GM21528 (cell line): ENCODE measurements at regions not wholly inside any gene's neighbourhood (a gene's known extent, or its start where the extent isn't known, plus 50 kb on each side); places are given as distances from the start of the nearest gene placed in this dataset.

Experiments
- ATAC-seq: cut with Tn5 transposase; IDR thresholded peaks from one replicate; pipeline ENCODE4 v1.9.1; 2021; ENCODE audit warnings: mild to moderate bottlenecking, moderate library complexity; ENCODE audit not compliant: unreplicated experiment, low FRiP score

DNA sequence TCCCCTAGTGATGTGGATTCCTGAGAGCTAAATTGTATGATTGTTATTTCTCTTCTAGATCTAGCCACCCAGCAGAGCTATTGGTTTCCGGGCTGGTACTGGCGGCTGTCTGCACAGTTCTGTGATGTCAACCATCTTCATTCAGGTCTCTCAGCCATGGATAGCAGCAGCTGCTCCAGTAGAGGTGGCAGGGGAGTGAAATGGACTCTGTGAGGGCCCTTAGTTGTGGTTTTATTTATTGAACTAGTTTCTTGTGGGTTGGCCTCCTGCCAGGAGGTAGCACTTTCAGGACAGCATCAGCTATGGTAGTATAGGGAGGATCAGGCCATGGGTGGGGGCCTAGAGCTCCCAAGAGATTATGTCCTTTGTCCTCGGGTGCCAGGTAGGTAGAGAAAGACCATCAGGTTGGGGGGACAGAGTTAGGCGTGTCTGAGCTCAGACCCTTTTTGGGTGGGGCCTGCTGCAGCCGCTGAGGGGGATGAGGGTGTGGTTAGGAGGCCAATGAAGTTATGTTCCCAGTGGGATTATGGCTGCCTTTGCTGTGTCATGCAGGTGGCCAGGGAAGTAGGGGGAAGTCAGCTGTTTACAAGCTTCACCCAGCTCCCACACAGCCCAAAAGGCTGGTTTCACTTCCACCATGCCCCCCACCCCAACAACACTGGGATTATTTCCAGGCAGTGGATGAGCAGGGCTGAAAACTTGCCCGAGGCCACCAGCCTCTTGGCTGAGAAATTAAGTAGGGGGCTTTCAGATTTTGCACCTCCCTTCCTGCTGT is 55.1 kb upstream of the RGS4 start:
- ATAC-seq: no peak

DNA sequence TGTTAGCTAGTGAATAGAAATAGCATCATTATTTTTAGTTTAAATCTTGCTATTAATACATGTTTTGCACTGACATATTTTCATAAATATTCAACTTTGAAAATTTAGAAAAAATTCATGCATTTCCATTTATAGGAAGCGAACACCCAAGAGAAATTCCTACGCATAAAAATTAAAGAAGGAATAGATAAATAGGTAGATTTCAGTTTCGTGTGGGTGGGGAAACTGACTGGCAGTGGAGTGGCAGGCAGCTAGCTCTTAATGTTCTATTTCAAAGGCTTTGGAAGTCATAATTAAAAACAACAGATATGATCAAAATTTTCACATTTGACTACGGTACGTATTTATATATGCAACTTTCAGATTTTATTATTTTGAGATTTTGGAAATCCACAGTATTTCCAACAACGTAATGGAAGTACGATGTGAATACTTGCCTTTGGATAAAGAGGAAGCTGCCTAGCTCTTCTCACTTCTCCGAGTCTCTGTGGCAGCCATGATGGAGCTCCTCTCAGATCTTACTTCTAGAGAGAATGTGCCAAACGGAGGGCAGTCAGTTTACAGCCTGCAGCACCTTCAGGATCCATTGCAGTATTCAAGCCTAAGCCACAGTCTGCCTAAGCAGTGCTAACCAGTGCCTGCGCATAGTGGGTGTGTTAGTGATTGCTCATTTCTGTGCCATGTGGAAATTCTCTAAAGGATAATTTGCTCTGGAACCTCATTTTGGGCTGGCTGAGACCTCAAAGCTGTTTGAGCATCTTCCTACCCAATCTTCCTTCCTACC is 62.9 kb upstream of the RGS4 start:
- ATAC-seq: no peak

DNA sequence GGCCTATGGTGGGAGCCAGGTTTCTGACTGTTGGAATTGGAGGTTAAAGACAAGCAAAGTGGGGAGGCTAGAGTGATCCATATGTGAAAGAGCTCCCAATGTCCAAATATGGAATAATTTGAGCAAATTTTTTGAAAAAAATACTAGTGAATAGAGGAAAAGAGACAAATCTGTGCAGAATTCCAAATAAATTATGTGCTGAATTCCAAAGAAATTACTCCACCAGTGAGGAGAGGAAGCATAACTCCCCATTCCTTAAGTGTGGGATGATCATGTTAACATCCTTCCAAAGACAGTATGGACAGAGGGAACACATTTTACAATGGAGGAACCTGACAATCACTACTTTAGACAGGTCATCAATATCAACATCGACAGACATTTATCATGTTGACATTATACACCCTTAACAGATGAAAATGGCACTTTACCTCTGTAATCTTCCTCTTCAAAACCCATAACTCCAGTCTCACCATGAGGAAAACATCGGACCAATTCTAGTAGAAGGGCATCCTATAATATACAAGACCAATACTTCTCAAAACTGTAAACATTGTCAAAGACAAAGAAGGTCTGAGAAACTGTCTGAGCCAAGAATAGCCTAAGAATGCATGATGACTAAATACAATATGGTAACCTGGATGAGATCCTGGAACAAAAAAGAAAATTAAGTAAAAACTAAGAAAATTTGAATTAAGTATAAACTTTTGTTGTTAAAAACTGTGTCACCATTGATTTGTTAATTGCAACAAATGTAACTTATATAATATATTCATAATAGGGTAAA is 71.5 kb upstream of the RGS4 start:
- no peak for ATAC-seq

DNA sequence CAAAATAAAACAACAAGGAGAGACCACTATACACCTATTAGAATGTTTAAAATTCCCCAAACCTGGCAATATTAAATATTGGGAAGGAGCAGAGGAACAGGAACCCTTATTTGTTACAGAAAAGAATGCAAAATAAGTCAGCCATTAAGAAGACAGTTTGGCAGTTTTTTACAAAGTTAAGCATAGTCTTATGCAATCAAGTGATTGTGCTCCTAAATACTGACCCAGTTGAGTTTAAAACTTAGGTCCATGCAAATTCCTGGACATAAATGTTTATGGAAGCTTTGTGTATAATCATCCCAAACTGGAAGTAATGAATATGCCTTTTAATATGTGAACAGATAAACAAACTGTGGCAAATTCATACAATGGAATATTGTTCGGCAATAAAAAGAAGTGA is 72.9 kb upstream of the RGS4 start:
- ATAC-seq: no peak

DNA sequence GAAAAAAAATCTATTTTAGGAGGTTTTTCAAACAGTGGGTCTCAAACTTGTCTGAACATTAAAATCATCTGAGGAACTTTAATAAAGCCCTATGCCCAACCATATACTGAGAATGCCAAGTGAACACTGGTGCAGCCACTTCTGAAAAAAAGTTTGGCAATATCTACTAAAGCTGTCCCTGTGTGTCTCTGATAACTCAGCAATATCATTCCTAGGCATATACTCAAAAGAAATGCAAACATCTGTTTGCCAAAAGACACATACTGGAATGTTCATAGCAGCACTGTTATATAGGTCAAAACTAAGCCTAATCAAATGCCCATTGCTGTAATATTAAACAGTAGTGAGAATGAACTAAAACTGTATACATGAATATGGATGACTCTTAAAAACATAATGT is 74.2 kb upstream of the RGS4 start:
- no peak for ATAC-seq

DNA sequence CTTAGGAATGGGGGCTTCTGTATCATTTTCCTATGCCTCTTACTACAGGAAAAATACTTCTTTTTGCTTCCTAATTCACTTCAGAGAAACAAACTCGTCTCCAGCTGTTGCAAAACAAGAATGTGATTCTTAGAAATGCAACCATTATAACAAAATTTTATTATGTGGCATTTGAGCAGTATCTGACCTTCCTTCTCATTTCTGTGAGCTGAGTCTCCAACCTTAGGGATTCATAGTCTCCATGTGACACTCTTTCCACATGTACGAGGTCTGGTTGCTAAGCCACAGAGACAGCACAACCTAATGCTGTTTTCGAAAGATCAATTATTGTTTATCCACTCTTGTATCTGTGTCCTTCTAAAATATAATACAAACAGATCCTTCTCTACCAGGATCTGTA is 75.3 kb upstream of the RGS4 start:
- no peak for ATAC-seq

DNA sequence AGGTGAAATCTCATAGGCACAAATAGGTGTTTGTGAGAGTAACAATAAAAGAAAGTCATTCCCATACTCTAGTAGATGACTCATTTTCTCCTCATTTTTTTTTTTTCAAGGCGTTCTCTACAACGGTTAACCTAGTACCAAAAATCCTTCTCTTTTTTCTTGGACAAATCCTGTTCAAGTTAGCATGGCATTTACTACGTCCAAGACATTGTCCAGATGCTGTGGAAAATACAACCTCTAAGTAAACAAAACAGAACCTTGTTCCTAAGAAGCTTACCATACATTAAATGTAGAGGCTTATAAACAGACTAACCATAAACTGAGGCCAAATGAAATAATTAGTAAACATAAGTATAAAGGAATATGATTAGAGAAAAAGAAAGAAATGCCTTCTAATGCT is 76.2 kb upstream of the RGS4 start:
- no peak for ATAC-seq

DNA sequence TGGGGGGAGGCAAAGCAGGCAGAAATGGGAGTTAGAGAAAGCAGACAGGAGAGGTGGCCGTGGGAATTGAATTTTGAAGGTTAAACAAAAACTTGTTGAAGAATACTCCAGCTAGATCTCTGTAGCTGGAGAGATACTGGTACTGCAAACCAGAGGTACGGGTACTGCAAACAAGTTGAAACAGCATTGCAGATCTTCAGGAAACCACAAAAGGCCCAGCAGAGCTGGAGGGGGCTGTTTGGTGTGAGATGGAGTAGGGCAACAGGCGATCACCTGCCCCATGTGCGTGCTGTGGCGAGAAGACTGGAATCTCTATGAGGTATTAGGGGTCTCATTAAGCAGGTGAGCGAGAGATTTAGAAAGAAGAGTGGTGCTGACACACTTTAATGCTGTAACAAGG is 77.7 kb upstream of the RGS4 start:
- no peak for ATAC-seq

DNA sequence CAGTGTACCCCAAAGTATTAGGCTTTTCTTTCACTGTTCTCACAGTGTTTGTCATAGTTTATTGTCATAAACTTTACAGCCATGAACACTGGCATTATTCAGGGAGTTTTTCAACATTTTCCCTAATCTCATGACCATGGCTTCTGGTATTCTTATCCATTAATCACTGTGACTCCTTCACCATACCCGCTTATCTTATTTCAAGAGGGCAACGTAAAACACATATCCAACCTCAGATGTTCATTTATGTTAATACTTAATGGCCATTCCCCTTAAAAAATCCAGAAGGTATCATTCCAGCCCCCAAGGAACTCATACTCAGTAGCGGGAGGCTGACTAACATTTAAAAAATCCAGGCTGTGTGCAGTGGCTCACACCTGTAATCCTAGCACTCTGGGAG is 78.5 kb upstream of the RGS4 start:
- no peak for ATAC-seq

DNA sequence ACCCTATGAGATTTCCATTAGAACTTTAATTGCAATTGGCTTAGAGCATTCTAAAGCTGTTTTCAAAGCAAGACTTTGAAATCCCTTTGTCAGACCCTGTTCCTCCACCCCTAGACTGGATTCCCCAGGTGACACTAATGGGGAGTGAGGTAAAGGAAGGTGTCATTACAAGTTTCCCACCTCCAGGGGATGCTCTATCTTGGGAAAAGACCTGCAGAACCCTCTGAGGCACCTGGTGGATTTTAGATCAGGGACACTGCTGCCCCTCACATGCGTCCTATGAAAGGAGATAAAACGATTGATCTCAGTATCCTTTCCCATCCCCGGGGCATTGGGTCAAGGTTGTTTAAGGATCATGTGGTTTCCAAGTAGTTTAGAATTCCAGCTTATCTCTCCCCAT is 80.3 kb upstream of the RGS4 start:
- ATAC-seq: no peak

DNA sequence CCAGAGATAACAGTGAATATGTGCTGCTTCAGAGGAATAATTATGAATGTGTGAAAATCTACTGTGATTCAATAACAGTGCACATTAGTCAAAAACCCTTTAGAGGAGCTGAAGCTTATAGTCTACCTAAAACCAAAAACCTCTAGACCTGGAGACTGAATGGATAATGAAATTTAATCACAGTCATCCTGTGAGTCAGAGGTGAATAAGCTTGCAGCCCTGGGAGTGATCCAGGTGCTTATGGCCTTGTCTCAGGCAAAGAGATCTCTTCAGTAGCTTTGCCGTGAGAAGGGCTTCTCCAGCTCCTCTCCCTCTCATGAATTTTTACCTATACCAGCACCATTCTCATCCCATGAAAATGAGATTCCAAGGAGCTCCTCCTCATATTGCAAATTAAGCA is 81.3 kb upstream of the RGS4 start:
- ATAC-seq: no peak

DNA sequence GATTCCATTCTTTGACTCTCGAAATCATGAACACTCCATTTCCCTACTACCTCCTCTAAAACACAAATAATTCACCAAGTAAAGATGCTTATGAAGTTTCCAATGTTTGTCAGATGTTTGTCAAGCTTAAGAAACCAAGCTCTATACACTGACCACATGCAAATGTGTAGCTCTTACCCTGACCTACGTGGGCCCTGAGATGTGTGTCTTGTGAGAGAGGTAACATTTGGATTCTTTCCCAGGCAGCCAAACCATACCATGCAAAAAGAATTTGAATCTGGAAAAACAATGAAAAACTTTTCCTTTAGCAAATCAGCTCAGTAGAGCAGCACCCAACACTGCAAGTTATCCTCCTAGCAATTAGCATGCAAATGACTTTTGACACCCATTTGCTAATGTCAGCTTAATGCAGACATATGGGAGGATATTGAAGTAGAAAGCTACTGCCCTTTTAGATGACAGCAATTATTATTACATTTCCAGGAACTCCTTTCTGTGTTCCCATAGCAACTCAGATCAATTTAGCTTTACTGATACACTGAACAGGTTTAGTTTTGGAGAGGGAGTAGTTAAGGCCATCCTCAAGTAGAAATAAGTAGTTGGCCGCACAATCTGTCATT is 83.2 kb upstream of the RGS4 start:
- ATAC-seq: no peak

DNA sequence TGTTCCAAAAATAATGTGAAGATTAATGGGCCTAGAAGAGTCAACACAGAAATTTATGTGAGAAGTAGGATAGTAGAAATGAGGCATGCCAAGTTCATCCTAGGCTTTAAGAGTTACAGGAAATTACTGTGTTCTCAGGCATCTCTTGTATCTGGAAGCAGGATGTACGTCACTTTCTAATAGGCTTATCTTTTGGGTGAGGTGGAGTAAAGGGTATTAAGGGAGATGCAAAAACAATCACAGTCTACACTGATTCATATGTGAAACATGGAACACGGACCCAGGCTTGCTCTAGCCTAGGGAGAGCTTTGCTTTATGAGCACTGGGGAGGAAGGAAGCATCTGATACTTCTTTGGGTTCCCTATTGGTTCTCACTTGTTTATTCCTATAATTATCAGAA is 84.5 kb upstream of the RGS4 start:
- ATAC-seq: no peak

DNA sequence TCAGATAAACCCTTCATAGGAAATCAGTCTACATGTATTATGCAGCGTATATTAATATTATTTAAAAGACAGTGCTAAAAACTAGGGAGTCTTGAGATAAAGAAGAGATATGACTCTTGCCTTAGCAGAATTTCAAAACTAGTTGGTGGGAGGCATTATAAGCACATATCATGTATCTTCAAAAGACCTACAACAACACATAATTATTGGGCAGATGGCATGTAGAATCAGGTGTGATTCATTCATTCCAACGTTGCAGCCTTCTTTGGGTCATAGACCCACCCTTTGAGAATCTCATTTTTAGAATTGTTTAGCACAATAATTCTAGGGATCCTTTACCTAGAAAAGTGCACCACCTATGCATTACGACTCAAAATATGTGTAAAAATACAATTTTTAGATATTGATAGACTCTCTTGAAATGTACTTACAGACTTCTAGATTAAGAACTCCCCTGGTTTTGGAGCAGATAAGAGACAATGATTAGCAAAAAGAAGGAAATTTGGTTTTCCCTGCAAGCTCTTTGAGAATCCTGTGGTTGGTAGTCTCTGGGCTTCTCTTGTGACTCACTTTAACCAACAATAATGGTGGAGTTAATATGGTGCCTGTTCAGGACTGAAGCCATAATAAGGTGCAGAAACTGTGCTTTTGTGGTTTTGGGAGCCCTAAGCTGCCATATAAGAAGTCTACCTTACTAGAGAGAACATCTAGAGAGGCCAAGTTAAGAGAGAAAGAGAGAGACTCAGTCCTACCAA is 85.3 kb upstream of the RGS4 start:
- ATAC-seq: no peak

DNA sequence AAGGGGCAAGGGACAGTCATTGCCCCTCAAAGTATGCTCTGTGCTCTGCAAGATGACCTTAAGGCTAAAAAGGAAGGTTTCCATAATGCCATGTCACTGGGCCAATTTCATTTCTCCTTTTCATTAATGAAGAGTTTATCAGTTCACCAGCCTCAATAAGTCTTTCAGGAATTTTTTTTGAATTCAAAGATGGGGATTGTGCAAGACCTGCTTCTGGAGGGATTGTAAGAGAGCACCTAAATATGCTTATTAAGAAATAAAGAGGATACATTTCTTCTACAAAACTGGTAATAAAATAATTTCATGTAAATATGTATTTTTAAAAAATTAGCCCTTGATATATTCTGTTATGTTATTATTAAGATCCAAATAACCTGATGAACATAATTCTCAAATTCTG is 86.8 kb upstream of the RGS4 start:
- ATAC-seq: no peak

DNA sequence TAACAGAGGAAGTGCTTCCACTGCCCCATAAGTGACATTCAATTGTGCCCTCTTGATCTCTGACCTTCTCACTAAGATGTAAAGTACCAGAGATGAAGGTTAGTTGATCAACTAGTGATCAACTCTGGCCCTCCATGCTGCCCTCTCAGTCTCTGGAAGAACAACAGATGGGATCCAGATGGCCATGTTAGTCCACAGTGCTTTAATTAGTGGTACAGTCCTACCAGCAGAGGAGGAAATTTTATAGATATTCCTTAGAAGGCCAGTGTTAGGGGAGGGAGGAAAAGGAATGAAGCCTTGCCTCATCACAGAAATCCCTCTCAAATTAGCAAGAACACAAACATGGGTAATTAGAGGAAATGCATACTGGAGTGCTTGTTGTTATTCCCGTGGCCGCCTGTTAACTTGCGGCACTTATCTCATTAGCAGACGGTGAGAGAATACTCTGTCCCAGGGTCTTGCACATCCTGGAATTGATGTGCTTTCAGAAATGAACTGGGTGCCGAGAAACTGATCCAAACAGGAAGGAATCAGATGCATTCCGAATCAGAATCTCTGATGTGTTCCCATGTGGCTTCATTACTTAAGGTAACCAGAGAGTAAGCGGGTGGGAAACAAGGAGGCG is 91.1 kb upstream of the RGS4 start:
- no peak for ATAC-seq

DNA sequence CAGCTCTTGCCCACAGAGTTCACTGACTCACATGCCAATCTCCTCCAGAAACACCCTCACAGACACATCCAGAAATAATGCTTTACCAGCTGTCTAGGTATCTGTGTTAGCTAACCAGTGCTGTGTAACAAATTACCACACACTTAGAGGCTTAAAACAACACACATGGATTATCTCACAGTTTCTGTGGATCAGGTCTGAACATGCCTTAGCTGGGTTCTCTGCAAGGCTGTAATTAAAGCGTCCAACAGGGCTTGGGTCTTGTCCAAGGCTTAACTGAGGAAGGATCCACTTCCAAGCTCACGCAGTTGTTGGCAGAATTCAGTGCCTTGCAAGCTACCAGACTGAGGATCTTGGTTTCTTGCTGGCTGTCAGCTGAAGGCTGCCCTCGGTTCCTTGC is 92.5 kb upstream of the RGS4 start:
- no peak for ATAC-seq

DNA sequence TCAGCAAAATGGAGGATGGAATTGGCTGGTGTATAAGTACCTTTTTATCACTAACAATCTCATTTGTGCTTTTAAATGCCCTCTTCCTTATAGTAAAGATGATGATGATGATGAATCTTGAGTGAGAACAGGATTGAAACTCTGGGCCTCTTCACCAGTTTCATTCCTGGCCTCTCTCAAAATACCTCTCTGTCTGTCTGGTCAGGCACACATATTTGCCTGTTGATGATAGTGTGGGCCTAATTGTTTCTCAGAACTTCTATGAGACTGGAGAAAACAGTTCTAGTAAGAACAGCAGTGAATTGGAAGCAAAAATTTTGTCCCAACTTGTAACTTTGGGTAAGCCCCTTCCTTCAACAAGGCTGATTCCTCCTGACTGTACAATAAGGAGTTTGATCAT is 94.4 kb upstream of the RGS4 start:
- ATAC-seq: no peak

DNA sequence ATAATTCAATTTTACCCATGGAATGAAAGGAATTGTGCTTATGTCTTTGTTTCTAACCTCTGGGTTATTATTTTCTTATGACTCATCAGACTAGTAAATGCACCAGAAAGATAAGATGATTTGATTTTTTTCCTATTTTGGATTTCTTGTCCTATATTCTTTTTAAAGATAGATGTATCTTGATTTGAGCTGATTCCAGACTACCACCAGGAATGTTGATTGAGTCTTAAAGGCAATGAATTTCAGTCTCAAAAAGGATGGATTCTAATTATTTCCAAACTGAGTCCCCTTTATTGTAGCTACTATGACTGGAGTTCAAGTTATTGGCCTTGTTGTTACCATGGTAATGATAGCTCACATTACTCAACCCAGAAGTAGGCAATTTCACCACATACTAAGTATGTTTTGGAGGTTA is 95.8 kb upstream of the RGS4 start:
- ATAC-seq: no peak

DNA sequence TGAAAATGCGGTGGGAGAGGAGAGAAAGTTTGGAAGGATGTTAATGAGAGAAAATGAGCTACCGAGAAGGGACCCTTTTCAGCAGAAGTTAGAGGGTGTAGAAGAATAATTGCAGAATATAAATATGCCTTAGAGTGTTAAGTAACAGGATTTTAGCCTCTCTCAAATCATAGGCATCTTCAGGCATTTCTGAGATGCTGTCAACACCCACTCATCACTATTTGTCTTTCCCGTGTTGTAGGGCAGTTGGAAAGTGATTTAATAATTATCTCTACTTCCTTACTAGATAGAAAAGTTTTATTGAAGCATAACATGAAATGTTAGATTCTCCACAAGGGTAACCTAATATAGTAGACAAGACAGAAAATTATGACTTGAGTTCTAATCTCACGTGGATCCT is 96.4 kb upstream of the RGS4 start:
- ATAC-seq: no peak
